Kidney epithelial cell (primary cell): ENCODE measurements at regions not wholly inside any gene's neighbourhood (a gene's known extent, or its start where the extent isn't known, plus 50 kb on each side); places are given as distances from the start of the nearest gene placed in this dataset.

Experiments used
- DNase-seq: peaks from one replicate; pipeline ENCODE4 v3.0.0-alpha.2; 2010; ENCODE audit warnings: low read depth
- H3K27me3 ChIP-seq: 2 replicates; pipeline ENCODE4 v1.6.0; 2011; ENCODE audit warnings: low read length; ENCODE audit not compliant: control insufficient read depth, insufficient read depth
- H3K36me3 ChIP-seq: 2 replicates; pipeline ENCODE4 v1.5.1; 2011; ENCODE audit warnings: low read length; ENCODE audit not compliant: control insufficient read depth, insufficient read depth
- H3K4me3 ChIP-seq: 2 replicates; pipeline ENCODE4 v1.5.1; 2011; ENCODE audit warnings: low read depth, mild to moderate bottlenecking, control low read depth, low read length
- TF ChIP-seq, protein P1 (sequence below): IDR thresholded peaks from 2 replicates; pipeline ENCODE4 v1.5.1; 2011; ENCODE audit warnings: mild to moderate bottlenecking, moderate library complexity, low read length, control low read depth, inconsistent platforms; ENCODE audit not compliant: insufficient read depth, poor library complexity, severe bottlenecking

DNA sequence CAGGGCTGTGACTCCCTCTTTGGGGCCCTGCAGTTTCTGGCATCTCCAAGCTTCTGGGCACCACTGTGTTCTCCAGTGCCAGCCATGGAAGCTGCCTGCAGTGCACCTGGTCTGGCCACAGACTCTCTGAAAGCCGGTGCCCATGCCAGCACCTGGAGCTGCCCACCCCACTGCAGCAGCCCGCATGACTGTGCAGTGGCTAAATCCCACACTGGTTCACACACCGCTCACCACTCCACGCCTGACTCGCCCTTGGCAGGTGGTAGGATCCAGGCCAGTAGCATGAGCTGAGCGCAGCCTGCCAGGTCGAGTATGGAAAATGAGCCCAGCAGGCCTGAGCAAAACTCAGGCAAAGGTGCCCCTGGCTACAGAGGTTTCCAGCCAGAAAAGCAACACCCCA is 72.8 kb upstream of the INTU start:
- no peaks in the 10 kb centered on the region for H3K27me3 ChIP-seq
- TF ChIP-seq, protein P1, sequence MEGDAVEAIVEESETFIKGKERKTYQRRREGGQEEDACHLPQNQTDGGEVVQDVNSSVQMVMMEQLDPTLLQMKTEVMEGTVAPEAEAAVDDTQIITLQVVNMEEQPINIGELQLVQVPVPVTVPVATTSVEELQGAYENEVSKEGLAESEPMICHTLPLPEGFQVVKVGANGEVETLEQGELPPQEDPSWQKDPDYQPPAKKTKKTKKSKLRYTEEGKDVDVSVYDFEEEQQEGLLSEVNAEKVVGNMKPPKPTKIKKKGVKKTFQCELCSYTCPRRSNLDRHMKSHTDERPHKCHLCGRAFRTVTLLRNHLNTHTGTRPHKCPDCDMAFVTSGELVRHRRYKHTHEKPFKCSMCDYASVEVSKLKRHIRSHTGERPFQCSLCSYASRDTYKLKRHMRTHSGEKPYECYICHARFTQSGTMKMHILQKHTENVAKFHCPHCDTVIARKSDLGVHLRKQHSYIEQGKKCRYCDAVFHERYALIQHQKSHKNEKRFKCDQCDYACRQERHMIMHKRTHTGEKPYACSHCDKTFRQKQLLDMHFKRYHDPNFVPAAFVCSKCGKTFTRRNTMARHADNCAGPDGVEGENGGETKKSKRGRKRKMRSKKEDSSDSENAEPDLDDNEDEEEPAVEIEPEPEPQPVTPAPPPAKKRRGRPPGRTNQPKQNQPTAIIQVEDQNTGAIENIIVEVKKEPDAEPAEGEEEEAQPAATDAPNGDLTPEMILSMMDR: no peak
- DNase-seq: no peak
- H3K4me3 ChIP-seq: no peak overlapping the region
- no peaks in the 10 kb centered on the region for H3K36me3 ChIP-seq

DNA sequence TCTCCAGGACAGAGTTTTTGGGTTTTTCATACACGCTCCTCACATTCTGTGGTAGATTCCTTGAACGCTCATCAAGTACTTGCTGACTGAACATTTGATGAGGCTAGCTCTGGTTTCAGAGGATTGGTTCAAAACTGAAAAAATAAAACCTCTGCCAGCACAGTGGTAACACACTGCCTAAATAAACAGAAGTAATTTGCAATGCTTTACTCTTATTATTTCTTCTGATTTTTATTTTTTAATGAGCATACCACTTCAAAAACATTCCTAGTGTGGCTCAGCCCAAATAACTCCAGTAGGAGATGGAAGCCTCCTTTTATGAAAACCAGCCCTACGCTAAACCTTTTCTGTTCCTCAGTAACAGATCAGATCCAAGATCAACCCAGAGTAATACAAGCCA is 72.0 kb upstream of the INTU start:
- TF ChIP-seq, protein P1: no peak
- no peak for DNase-seq
- Histone ChIP-seq H3K27me3 (no peaks in the 10 kb centered on the region), H3K36me3 (no peaks in the 10 kb centered on the region), H3K4me3 (no peak overlapping the region)

DNA sequence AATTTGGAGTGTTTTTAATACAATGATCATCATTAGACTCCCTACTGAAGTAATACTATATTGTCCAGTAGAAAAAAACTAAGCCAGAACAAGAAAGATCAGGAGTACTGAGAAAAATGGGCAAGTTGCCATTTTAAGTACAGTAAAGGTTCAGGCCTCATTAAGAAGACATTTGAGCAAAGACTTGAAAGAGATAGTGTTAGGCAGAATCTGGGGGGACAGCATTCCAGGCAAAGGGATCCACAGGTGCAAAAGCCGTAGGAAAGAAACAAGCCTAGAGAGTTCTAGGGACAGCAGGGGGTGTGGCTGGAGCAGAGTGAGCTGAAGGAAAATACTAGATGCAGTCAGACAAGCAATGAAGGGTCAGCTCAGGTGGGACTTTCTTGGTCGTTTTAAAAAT is 58.1 kb upstream of the INTU start:
- Histone ChIP-seq H3K36me3 (no peaks in the 10 kb centered on the region), H3K4me3 (no peak overlapping the region), H3K27me3 (no peaks in the 10 kb centered on the region)
- TF ChIP-seq, protein P1: no peak
- DNase-seq: no peak

DNA sequence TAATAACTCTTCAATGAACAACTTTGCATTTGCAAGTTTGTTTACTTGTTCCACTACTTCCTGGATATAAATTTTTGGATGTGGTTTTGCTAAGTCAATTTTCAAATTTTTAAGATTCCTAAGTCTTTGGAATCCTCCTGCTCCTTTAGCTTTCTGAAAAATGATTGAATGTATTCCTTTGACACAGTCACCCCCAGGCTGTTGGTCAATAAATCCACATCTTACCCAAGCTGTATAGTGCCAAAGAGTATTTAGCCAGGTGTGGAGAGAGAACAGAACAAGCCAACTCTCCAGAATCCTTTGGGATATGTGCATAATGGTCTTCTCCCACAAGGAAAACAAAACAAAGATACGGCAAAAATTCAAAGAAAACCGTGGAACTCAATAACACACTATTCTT is 56.9 kb upstream of the INTU start:
- TF ChIP-seq, protein P1: no peak
- Histone ChIP-seq H3K4me3 (no peak overlapping the region), H3K36me3 (no peaks in the 10 kb centered on the region), H3K27me3 (no peaks in the 10 kb centered on the region)
- no peak for DNase-seq

DNA sequence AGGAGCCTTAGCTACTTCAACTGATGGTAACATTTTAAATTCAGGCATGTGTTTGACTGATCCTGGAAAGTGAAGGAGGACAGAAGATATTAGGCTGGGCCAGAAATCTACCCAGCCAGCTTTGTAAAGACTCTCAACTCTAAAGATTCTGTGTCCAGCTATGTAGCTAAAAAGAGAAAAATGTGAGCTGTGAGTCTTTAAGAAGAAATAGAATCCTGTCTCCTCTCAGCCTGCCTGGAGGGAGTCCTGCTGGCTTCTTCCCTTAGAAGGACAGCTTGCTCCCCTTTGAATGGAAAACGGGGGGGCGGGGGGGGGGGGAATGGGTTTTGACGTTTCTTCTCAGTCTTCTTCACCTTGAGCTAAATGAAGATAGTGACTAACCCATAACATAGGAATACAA is 54.3 kb upstream of the INTU start:
- TF ChIP-seq, protein P1: no peak
- no peaks in the 10 kb centered on the region for H3K36me3 ChIP-seq
- no peaks in the 10 kb centered on the region for H3K27me3 ChIP-seq
- H3K4me3 ChIP-seq: no peak overlapping the region
- DNase-seq: no peak

DNA sequence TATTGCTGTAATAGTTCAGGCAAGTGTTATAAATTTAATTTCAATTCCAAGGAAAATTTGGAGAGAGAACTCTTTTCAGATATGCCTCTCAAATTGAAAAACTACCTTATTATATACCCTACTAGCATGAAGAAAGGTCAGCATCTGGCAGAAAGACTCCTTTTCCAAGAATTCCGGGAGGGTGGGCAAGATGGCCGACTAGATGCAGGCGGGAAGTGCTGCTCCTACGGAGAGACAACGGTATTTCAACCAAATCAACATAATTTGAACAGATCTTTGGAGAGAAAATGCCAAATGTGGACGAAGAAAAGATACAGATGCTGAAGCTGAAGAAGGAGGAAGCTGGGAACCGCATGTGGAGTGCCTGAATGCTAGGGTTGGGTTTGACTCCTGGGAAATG is 53.8 kb upstream of the INTU start:
- TF ChIP-seq, protein P1: no peak
- H3K4me3 ChIP-seq: no peak overlapping the region
- DNase-seq: no peak
- no peaks in the 10 kb centered on the region for H3K36me3 ChIP-seq
- H3K27me3 ChIP-seq: no peaks in the 10 kb centered on the region
